Breast epithelium (tissue), 3 donors: ENCODE measurements at regions not wholly inside any gene's neighbourhood (a gene's known extent, or its start where the extent isn't known, plus 50 kb on each side); places are given as distances from the start of the nearest gene placed in this dataset.

ENCODE experiments used
- CTCF ChIP-seq, 3 donors: fragments of 450-650 bp; IDR thresholded peaks; one replicate each; pipeline ENCODE4 v1.5.1; 2016 to 2017; ENCODE audit warnings: antibody characterized with exemption in 3 of 3, mild to moderate bottlenecking in 3 of 3, moderate library complexity in 3 of 3
- POLR2A ChIP-seq: fragments of 450-650 bp; IDR thresholded peaks from one replicate; pipeline ENCODE4 v1.6.1; 2016; ENCODE audit warnings: antibody characterized with exemption, mild to moderate bottlenecking, moderate library complexity

GRCh38 chrX:69293776-69294601 is 128.7 kb upstream of the PJA1 start:
- TF ChIP-seq CTCF (IDR thresholded peaks at IDR 0.05) (no peak), POLR2A (no peak)
